Prostate gland (tissue), 2 donors: ENCODE measurements at regions not wholly inside any gene's neighbourhood (a gene's known extent, or its start where the extent isn't known, plus 50 kb on each side); places are given as distances from the start of the nearest gene placed in this dataset.

ENCODE experiments used
- DNase-seq: peaks from one replicate; pipeline ENCODE4 v3.0.0-alpha.2; 2019; ENCODE audit warnings: low spot score
- H3K27ac ChIP-seq, 2 donors: fragments of 200-600 bp; sonication (generic); 2 replicates each; pipeline ENCODE4 v1.5.1; 2017 to 2019
- H3K27me3 ChIP-seq: fragments of 200-600 bp; sonication (generic); replicated peaks from 2 replicates; pipeline ENCODE4 v1.5.1; 2019; ENCODE audit not compliant: insufficient read depth
- H3K36me3 ChIP-seq, 2 donors: fragments of 200-600 bp; sonication (generic); 1 replicate in 1 of 2; 2 replicates in 1 of 2; pipeline versions ENCODE4 v1.5.1 to v1.8.1; 2017 to 2019
- H3K4me1 ChIP-seq: fragments of 200-600 bp; sonication (generic); replicated peaks from 2 replicates; pipeline ENCODE4 v1.5.1; 2019
- H3K4me3 ChIP-seq, 2 donors: fragments of 200-600 bp; sonication (generic); 2 replicates each; pipeline ENCODE4 v1.5.1; 2017 to 2019
- H3K9me3 ChIP-seq: fragments of 200-600 bp; sonication (generic); 2 replicates; pipeline ENCODE4 v1.5.1; 2017
- CTCF ChIP-seq, 4 experiments: fragments of 200-600 bp in 2 of 4; fragments of 450-650 bp in 2 of 4; sonication (generic) in 2 of 4; IDR thresholded peaks; 1 replicate in 3 of 4; 2 replicates in 1 of 4; pipeline ENCODE4 v1.5.1; 2016 to 2019; ENCODE audit warnings: antibody characterized with exemption in 4 of 4, mild to moderate bottlenecking in 2 of 4, moderate library complexity in 2 of 4
- POLR2A ChIP-seq: fragments of 450-650 bp; IDR thresholded peaks from one replicate; pipeline ENCODE4 v1.6.1; 2016; ENCODE audit warnings: antibody characterized with exemption, mild to moderate bottlenecking
- POLR2AphosphoS5 ChIP-seq: sonication (generic); formaldehyde crosslinking; IDR thresholded peaks from one replicate; pipeline ENCODE4 v1.6.1; 2017; ENCODE audit warnings: antibody characterized with exemption
- WGBS: methylation state at CpG from one replicate; pipeline ENCODE4 v1.1.5; 2018; 5-methylcytosine and 5-hydroxymethylcytosine counted together
- intact Hi-C: fragments of 100-400 bp; cut with DNase I; formaldehyde crosslinking; loops from one replicate; pipeline ENCODE4 v1.14.2; 2022

GRCh38 chr6:126516411-126516810 lies 176.5 kb downstream of the CENPW start:
- no peaks in the 10 kb centered on the region for H3K4me1 ChIP-seq
- no peak overlapping the region for H3K27ac ChIP-seq
- no peaks in the 10 kb centered on the region for H3K36me3 ChIP-seq
- no peak overlapping the region for H3K4me3 ChIP-seq
- H3K9me3 ChIP-seq = no peaks in the 10 kb centered on the region
- 84% methylated on average over 1 of the region's 1 CpG for WGBS
- TF ChIP-seq POLR2AphosphoS5 = no peak
- TF ChIP-seq POLR2A = no peak
- TF ChIP-seq CTCF (IDR thresholded peaks at IDR 0.05) = no peak
- H3K27me3 ChIP-seq = no peaks in the 10 kb centered on the region
- no peak for DNase-seq
- intact Hi-C loops = no loop called here

GRCh38 chr6:126524811-126525326 lies 185.0 kb downstream of the CENPW start:
- Histone ChIP-seq H3K4me1 (no peaks in the 10 kb centered on the region), H3K36me3 (no peaks in the 10 kb centered on the region), H3K9me3 (no peaks in the 10 kb centered on the region), H3K4me3 (no peak overlapping the region), H3K27me3 (no peaks in the 10 kb centered on the region), H3K27ac (no peak overlapping the region)
- 42% methylated on average over 2 of the region's 2 CpGs for WGBS
- DNase-seq = no peak
- intact Hi-C loops = no loop called here
- TF ChIP-seq POLR2AphosphoS5 (no peak), POLR2A (no peak), CTCF (IDR thresholded peaks at IDR 0.05) (no peak)

- no peaks in the 10 kb centered on the region for H3K9me3 ChIP-seq
- no peaks in the 10 kb centered on the region for H3K36me3 ChIP-seq
- no peak for DNase-seq
- H3K4me1 ChIP-seq = no peaks in the 10 kb centered on the region
- intact Hi-C loops = no loop called here
- WGBS = 89% methylated on average over 2 of the region's 2 CpGs
- no peak overlapping the region for H3K4me3 ChIP-seq
- no peak for TF ChIP-seq CTCF (IDR thresholded peaks at IDR 0.05)
- TF ChIP-seq POLR2AphosphoS5 = no peak
- no peak for TF ChIP-seq POLR2A
- H3K27me3 ChIP-seq = no peaks in the 10 kb centered on the region
- H3K27ac ChIP-seq = no peak overlapping the region
Observed at GRCh38 chr6:126526547-126526946, 186.6 kb downstream of the CENPW start.

- no peak for TF ChIP-seq CTCF (IDR thresholded peaks at IDR 0.05)
- no peak for TF ChIP-seq POLR2AphosphoS5
- TF ChIP-seq POLR2A = no peak
- no peaks in the 10 kb centered on the region for H3K36me3 ChIP-seq
- intact Hi-C loops = no loop called here
- no peaks in the 10 kb centered on the region for H3K9me3 ChIP-seq
- H3K27me3 ChIP-seq = no peaks in the 10 kb centered on the region
- H3K4me1 ChIP-seq = no peaks in the 10 kb centered on the region
- 49% methylated on average over 4 of the region's 4 CpGs for WGBS
- no peak overlapping the region for H3K27ac ChIP-seq
- no peak overlapping the region for H3K4me3 ChIP-seq
- DNase-seq = no peak
Observed at GRCh38 chr6:126526996-126527606, 187.2 kb downstream of the CENPW start.

- Histone ChIP-seq H3K27me3 (no peaks in the 10 kb centered on the region), H3K4me1 (no peaks in the 10 kb centered on the region), H3K9me3 (no peaks in the 10 kb centered on the region), H3K4me3 (no peak overlapping the region), H3K36me3 (no peaks in the 10 kb centered on the region), H3K27ac (no peak overlapping the region)
- no peak for DNase-seq
- intact Hi-C loops = no loop called here
- TF ChIP-seq POLR2AphosphoS5 (no peak), CTCF (IDR thresholded peaks at IDR 0.05) (no peak), POLR2A (no peak)
- 70% methylated on average over 2 of the region's 2 CpGs for WGBS
Observed at GRCh38 chr6:126529637-126530362, 189.9 kb downstream of the CENPW start.
